HS-27A (cell line): ENCODE measurements at regions not wholly inside any gene's neighbourhood (a gene's known extent, or its start where the extent isn't known, plus 50 kb on each side); places are given as distances from the start of the nearest gene placed in this dataset.

Experiments used
- DNase-seq: peaks from one replicate; pipeline ENCODE4 v3.0.0-alpha.2; 2012; ENCODE audit warnings: low read depth, missing footprints

GRCh38 chr9:90025816-90026215 is 421.0 kb downstream of the GADD45G start:
- no peak for DNase-seq

- no peak for DNase-seq
These were observed 422.5 kb downstream of the GADD45G start for GRCh38 chr9:90027296-90027790.

DNA sequence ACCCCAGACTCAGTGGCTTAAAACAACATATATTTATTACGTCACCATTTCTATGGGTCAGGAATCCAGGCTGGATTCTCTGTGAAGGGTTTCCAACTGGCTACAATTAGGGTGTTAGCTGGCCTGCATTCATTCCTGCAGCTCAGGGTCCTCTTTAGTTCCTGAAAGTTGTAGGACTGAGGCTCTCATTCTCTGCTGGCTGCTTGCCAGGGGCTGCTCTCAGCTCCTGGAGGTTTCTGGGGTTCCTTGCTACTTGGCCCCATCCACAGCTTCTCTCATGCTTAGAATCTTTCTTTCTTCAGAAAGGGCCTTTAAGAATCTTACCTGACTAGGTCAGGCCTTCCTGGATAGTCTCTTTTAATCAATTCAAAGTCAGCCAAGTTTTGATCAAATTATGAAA is 424.6 kb downstream of the GADD45G start:
- DNase-seq: no peak

GRCh38 chr9:90029996-90030395 is 425.2 kb downstream of the GADD45G start:
- DNase-seq: no peak

DNA sequence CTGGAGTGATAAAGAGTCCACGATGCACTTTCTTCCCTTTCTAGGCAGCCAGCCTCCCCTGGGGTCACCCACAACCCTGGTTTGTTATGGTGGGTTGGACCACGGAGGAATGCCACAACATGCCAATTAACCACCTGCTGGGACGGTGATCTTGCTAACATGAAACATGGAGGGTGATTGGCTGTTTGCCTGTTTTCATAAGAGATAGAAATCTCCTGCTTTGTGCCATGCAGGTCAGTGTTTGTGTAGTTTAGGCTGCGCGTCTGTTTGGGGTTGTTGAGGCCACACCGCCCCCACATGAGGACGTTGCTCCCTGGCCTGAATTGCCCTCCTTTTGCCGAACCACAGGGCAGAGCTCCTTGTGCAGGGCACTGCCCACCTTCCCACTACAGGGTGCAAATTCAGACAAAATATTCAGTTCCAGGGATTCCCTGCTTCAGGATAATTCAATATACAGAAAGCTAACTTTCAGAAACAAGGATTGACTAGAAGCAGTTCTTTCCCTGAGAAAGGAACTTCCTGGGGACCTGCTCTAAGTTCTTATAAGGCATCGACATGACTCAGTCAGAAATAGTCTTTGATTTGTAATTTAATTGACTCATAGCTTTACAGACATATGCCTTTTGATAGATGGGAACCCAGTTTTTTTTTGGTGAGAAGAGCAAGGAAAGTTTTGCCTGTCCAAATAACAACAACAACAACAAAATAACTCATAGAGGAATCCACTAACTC is 427.6 kb downstream of the GADD45G start:
- no peak for DNase-seq

GRCh38 chr9:90033028-90033650 is 428.3 kb downstream of the GADD45G start:
- DNase-seq: no peak

DNA sequence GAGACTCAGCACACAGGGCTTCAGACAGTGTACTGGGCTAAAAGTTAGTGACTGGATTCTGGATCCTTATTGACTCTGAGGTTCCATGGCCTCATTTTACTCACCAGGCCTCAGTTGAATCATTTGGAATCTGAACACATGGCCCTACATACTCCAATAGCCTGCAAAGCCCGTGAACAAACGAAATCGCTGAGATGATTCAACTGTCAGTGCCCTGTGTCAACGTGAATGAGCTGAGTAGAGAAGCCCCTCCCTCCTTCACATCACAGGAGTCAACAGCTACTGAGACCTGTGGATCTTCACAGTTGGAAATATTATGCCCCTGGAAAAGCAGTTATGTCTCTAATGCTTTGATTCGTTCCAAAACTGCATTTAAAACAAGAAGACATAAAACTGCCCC is 429.3 kb downstream of the GADD45G start:
- no peak for DNase-seq

GRCh38 chr9:90035471-90035870 is 430.7 kb downstream of the GADD45G start:
- no peak for DNase-seq

DNA sequence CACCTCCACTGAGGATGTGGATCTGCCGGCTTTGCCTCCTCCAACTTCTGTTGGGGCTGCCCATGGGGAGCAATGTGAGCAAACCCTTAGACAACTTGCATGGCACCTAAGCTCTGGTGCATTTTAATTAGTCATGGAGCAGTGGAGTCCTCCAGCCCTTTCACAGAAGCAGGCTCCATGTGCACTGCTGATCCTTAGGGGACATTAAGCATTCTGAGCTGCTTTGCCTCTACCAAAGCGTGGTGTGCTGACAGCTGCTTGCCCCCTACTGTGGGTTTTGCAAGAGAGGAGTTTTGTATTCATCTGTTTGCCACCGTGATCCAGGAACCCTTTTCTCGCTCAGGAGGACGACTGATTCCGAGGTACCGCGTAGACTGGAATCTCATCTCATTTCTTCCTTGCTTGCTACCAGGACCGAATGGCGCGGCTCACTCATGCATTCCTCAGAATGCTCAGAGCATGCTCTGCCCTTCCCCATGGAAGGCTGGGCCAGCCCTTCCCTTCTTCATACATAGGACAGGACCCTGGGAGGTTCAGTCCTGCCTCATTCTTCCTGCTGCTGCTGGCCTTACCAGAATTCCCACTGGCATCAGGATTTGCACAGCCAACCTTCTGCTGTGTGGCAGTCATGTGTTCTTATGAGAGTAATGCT is 432.5 kb downstream of the GADD45G start:
- DNase-seq: no peak

DNA sequence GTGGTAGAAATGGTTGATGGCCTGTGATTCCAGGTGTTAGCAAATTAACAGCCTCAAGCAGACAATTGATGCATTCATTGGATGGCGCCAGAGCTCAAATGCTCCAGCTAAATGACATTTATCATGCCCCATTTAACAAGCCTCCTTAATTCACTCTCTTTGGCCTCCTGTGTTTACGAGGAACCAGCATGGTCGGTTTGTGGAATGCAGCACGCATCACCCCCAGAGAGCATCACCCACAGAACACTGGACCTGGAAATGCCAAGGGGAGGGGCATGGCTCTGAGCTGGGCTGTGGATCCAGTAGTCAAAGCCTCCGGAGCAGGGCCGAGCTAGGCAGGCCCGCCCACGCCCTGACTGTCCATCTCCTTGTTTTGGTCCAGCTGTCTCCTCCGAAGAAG is 434.0 kb downstream of the GADD45G start:
- no peak for DNase-seq

- DNase-seq: no peak
These were observed 439.5 kb downstream of the GADD45G start for GRCh38 chr9:90044263-90044662.

DNA sequence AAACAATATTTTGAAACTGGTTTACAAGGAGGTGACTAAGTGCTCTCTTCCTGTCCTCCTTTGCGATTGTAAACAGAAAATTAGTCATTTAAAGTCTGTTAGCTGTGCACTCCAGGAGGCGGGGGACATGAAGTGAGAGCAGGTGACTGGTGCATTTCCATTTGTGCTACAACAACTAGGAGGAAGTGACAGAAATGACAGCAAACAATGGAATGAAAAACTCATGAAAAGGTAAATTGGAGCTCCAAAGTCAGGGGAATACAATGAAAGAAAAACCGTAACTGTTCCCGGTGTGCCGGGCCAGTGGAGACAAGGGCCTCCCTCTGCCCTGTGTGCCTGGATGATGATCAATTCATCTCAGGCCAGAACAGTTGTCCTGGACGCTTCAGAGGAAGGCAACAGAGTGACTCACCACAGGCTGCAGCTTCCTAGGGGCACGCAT is 439.9 kb downstream of the GADD45G start:
- no peak for DNase-seq

GRCh38 chr9:90046317-90046861 is 441.6 kb downstream of the GADD45G start:
- DNase-seq: no peak

GRCh38 chr9:90047828-90048227 is 443.0 kb downstream of the GADD45G start:
- no peak for DNase-seq

DNA sequence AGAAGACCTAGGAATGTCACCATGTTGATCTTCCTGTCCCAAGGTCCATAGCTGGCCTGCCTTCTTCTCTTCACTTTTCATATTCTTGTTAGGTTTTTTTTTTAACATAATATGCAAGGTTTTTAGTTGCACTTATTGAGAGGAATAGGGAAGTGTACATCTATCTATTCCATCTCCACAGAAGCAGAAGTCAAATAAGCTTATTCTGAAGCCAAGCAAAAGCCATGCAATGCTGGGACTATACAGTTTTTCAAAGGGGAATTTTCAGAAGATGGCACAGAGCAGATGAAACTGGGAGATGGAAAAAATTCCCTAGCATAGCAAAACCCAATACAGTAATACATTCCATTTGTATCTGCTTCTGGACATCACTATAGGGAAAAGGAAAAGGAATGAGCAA is 447.6 kb downstream of the GADD45G start:
- DNase-seq: no peak

DNA sequence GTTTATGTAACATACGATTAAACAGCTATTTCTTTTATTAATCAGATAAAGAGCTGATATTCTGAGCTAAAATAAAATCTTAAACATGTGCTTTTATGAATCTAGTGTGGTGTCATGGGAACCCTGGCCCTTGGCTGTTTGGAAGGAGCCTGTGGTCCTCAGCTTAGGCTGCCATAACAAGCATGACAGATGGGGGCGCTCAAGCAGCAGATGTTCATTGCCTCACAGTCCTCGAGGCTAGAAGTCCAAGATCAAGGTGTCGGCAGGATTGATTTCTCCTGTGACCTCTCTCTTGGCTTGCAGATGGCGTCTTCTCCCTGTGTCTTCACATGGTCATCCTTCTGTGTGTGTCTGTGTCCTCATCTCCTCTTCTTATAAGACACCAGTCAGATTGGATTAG is 448.2 kb downstream of the GADD45G start:
- DNase-seq: no peak

GRCh38 chr9:90054810-90055209 is 450.0 kb downstream of the GADD45G start:
- DNase-seq: no peak

- no peak for DNase-seq
These were observed 450.4 kb downstream of the GADD45G start for GRCh38 chr9:90055226-90055625.

- no peak for DNase-seq
These were observed 452.5 kb downstream of the GADD45G start for GRCh38 chr9:90057361-90057760.

DNA sequence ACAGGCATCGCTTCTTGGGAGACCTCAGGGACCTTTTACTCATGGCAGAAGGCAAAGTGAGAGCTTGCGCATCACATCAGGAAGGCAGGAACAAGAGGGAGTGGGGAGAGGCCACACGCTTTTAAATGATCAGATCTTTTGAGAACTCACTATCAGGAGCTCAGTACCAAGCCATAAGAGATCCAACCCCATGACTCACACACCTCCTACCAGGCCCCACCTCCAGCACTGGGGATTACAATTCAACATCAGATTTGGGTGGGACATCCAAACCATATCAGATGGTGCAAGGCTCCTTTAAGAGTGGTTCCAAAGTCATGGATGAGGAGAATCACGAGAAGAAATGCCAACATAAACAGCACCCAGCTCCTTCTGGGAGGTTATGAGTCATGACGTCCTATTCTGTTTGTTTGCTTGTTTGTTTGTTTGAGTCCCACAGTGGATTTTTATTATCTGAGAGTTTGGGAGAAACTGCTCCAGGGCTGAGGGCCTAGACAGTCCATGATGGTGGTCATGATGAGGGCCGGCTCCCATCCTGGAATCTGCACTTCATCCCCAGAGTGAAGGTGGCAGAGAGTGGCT is 453.5 kb downstream of the GADD45G start:
- no peak for DNase-seq

GRCh38 chr9:90059436-90059835 is 454.6 kb downstream of the GADD45G start:
- DNase-seq: no peak

GRCh38 chr9:90060256-90060655 is 455.4 kb downstream of the GADD45G start:
- no peak for DNase-seq

DNA sequence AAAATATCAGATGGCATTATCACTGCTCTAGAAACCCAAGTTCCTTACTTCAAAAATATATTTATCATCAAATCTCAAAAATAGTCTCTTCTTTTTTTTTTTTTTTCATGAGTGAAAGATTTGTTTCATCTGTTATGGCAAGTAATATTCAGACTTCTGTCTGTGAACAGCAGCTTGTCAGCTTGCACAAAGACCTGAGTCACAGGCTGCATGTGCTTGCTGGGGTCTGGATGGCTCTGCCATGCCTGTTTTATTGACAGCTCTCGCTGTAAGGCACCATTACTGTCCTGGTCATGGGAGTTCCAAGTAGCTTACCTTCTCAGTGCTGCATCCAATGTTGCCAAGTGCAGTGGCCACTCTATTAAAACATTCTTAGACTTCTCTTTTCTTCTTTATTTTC is 456.4 kb downstream of the GADD45G start:
- DNase-seq: no peak
